Jurkat, Clone E6-1 (cell line): ENCODE measurements at regions not wholly inside any gene's neighbourhood (a gene's known extent, or its start where the extent isn't known, plus 50 kb on each side); places are given as distances from the start of the nearest gene placed in this dataset.

Source experiments
- DNase-seq: peaks from one replicate; pipeline ENCODE4 v3.0.0-alpha.2; 2011; ENCODE audit warnings: low read depth, low spot score
- H3K4me3 ChIP-seq: 2 replicates; pipeline ENCODE4 v1.5.1; 2011; ENCODE audit warnings: mild to moderate bottlenecking, low read length, control low read depth, moderate library complexity

DNA sequence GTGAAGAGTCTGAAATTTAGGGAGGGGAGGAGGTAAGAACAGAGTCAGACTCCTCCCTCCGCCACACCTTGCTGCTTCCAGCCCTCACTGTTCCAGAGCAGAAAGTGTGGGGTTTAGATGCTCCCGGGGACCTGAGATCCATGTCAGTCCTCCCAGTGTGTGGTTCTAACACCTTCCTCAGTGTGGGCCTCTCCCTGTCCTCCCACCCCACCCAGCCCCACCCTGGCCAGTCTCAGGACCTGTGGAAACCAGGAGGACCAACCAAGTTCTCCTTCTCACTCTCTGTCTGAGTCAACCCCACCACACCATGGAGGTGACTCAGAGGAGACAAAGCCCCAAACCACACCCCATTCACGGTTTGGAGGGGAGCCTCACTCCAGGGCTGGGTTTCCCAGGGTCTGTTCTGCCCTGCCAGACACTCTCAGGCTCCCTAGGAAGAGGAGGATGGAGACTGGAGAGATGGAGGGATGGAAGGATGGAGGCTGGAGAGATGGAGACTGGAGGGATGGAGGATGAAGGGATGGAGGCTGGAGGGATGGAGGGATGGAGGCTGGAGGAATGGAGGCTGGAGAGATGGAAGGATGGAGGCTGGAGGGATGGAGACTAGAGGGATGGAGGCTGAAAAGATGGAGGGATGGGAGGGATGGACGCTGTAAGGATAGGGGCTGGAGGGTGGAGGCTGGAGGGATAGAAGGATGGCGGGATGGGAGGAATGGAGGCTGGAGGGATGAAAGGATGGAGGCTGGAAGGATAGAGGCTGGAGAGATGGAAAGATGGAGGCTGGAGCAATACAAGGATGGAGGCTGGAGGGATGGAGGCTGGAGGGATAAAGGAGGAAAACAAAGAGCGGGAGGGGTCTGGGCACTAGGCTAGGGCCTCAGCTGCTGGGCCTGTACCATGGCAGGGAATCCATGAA is 100.9 kb upstream of the RUNX3 start:
- no peak for DNase-seq
- H3K4me3 ChIP-seq = no peak overlapping the region

DNA sequence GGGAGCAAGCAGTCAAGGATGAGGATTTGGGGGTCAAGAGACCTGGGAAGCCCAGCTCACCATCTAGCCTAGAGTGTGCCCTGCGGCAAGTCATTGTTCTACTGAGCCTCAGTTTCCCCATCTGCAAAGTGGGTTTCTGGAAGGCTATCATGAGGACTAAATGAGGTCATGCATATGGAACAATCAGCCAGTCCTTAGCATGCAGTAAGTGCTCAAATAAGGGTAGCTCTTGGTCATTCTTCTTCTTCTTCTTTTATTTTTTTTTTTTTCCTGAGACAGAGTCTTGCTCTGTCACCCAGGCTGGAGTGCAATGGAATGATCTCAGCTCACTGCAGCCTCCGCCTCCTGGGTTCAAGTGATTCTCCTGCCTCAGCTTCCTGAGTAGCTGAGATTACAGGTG is 99.9 kb upstream of the RUNX3 start:
- no peak for DNase-seq
- H3K4me3 ChIP-seq = no peak overlapping the region

GRCh38 chr1:25028907-25029599 is 99.0 kb upstream of the RUNX3 start:
- no peak for DNase-seq
- H3K4me3 ChIP-seq = no peak overlapping the region

GRCh38 chr1:25028587-25028906 is 98.5 kb upstream of the RUNX3 start:
- DNase-seq = no peak
- H3K4me3 ChIP-seq = no peak overlapping the region

GRCh38 chr1:25027822-25028586 is 97.9 kb upstream of the RUNX3 start:
- no peak overlapping the region for H3K4me3 ChIP-seq
- DNase-seq = no peak

DNA sequence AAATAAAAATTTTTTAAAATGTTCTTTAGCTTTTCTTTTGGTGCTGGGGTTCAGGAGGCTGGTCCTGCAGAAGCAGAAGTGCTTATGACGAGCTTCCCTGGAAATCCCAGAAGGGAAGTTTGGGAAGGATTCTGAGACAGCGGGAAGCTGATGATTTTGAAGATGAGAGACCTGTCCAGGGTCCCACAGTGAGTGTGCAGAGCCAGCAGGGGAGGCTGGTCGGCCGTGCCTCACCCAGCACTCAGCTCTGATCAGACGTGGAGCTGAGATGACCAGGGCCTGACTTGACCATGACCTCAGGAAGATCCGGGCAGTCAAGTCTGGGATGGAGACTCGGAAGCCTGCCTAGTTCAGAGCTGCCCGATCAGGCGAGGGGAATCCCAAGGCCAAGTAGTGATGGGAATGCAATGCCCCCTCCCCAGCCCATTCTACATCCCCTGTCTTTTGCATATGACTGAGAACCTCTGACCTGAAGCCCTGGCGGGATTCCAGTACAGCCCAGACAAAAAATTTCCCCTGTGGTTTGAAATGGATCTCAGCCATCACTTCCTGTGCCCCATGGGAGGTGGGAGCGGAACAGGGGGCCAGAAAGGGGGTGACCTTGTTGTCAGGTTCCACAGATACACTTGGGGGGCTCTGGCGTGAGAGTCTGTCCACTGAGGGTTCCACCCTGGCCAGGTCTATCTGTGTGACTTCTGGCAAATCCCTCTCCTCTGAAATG is 96.8 kb upstream of the RUNX3 start:
- no peak overlapping the region for H3K4me3 ChIP-seq
- DNase-seq = no peak

DNA sequence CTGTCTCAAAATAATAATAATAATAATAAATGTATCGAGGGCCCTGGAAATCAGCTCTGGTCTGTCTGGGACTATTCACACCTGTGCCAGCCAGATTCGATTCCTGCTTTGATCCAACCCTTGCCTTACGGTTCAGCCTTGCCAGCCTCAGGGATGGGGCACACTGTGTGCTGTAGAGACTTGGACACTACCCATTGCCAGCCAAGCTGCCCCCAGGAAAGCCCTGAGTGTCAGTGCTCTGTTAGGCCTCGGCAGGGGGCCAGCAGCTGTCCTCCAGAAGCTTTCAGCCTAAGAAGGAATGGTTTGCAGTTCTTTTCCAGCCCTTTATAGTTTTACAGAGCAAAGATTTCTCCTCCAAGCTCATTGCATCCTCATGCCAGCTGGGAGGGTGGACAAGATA is 96.2 kb upstream of the RUNX3 start:
- H3K4me3 ChIP-seq = no peak overlapping the region
- DNase-seq = no peak

DNA sequence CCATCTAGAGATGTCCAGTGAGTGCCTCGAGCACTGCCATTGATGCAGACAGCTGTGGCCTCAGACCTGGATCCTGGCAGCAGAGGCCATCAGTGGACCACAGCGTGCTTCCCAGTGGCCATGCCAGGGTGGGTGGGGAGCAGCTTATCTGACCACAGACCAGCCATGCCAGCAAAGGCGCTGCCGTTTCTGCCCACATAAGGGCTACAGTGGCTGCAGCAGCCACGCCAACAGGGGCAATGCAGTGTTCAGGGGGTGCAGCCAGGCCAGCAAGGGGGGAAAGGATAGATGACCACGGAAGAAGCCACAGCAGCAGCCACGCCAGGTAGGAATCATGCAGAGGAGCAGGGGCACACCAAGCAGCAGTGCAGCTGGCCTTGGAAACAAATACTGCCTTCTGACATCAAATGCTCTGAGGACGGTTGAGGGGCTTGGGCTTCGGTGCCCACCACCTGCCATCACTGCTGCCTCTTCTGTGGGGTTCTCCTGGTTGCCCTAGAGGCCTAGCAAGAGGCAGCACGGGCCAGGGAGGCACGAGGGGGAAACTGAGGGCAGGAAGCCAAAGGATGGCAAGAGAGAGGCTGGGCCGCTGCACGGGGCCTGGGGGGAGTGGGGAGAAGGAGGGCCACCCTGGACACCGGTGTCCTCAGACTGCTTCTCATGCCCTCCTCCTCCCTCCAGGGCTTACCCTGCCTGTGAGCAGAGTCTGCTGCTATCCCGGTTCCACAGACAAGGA is 94.7 kb upstream of the RUNX3 start:
- no peak overlapping the region for H3K4me3 ChIP-seq
- DNase-seq = no peak

GRCh38 chr1:25023826-25024225 is 93.8 kb upstream of the RUNX3 start:
- no peak for DNase-seq
- H3K4me3 ChIP-seq = no peak overlapping the region

DNA sequence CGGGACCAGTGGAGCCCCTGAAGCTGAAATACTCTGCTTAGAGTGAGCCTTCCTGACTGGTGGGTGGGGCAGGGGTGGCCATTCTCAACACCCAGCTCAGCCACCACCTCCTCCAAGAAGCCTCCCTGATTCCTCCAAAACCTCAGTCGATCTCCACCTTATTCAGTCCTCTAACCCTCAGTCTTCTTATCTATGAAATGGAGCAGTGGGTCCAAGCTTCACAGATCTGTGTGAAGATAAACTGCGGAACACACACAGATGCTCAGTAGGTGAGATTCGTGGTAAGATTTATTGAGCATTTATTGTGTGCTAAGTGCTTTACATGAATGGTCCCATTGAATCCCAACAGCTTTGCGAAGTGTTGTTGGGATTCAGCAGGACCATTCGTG is 93.1 kb upstream of the RUNX3 start:
- DNase-seq = peak; percentile 17
- H3K4me3 ChIP-seq = peak overlapping the region; percentile 27

DNA sequence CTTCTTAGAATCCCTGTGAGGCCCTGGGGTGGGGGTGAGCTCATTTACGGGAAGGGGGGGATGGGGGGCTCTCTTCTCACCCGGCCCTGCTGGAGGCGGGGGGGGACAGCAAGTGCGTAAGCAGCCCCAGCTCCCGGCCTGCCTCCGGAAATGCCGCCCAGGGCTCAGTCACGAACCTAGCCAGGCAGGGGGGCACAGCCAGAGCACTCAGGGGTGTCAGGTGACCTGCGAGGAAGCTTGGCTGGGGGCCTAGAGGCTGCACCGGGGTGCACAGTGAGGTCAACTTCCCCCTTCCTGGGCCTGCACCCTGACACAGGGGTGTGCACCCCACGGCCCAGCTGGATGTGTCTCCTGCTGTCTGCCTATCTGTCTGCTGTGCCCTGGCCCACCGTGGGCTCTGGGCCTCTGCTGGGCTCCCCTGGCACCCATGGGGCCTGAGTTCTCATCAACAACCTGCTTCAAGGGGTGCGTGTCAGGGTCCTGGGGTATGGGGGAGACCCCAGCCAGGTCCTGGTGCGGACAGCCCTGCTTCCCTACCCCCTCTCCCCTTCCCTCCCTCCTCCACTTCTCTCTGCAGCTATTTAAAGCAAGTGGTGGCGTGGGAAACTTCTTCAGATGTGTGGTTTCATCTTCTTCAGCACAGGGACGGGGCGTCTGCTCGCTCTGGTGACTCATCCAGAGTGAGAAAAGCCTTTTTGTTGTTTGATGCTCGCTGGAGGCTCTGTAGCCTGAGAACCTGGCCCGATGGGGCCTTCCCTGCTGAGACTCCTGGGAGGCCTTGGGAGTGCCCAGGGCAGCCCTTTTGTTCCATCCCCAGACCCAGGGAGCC is 92.5 kb upstream of the RUNX3 start:
- peak overlapping the region; percentile 27 for H3K4me3 ChIP-seq
- DNase-seq = peak; percentile 88

- peak; percentile 27 for DNase-seq
- no peak overlapping the region for H3K4me3 ChIP-seq
Observed at GRCh38 chr1:25021591-25022215, 91.6 kb upstream of the RUNX3 start.

DNA sequence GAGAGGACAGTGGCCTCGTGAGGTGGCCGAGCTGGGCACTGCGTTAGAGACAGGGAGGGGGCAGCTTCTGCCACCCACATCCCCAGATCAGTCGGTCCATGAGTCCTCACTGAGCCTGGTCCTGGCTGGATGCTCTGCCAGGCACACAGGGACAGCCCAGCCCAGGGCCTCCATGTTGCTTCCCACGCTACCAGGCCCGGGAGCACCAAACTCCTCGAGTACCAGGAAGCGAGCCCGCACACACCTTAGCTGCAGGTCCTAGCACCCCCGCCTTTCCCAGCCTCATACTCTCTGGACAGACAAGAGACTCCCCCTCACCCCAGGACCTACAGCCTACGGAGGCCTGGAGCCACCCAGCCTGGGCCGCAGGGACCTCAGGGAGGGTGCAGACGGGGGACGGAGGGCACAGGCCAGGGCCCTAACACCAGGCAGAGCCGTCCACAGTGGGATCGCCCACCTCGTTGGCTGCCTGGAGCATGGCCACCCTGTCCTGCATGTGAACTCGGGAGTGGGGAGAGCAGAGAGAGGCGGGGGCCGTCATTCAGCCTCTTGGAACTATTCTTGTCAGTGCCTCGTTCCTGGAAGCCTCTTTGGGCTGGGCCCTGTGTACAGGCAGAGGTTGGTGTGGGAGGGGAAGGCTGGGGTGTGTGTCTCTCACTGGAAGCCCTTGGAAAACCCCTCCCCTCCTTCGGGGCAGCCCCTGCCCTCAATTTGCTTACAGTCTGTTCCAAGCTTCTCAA is 90.9 kb upstream of the RUNX3 start:
- DNase-seq = no peak

GRCh38 chr1:25020173-25020845 is 90.2 kb upstream of the RUNX3 start:
- no peak overlapping the region for H3K4me3 ChIP-seq
- no peak for DNase-seq

More for the DNA sequence above, 90.9 kb upstream of the RUNX3 start:
- no peak overlapping the region for H3K4me3 ChIP-seq

DNA sequence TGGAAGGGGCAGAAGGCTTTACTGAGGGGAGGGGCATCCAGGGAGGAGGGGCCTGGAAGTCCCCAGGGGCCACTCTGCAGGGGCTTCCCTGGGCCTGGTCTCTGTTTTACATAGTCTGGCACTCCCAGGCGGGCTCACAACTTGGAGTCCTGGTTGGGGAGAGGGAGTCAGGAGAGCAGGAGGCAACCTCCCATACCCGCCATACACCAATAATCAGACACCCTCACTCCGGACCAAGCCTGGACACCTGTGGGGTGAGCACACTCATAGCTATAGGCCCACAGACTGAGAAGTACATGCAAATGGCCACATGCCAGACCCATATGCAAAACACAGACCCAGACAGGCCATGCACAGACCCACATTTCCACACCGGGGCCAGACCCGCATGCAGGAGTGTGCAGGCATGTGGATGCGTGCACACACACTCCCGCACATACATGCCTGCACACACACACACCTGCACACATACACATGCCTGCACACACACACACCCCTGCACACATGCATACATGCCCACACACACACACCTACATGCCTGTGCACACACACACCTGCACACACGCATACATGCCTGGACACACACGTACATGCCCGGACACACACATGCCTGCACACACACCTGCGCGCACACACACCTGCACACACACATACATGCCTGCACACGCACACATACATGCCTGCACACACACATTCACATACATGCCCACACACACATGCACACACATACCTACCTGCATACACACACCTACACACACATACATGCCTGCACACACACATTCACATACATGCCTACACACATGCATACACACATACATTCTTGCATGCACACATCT is 89.5 kb upstream of the RUNX3 start:
- H3K4me3 ChIP-seq = no peak overlapping the region
- no peak for DNase-seq

DNA sequence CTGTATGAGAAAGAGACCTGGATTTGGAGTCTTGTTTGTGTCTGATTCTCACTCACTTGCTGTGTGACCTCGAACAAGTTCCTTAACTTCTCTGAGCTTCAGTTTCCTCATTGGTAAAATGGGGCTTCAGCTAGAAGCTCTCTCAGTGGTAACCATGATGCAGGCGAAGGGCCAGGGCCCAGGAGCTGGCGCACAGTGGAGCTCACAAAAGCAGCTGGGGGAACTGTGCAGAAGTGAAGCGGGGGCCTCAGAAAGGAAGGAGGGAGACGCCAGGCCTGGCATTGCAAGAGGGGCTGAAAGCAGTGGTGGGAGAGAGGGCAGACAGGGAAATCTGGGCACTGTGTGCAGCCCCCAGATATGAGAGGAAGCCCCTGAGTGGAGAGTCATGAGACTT is 88.9 kb upstream of the RUNX3 start:
- DNase-seq = no peak
- no peak overlapping the region for H3K4me3 ChIP-seq
